Right lobe of liver (tissue), 6 donors: ENCODE measurements at regions not wholly inside any gene's neighbourhood (a gene's known extent, or its start where the extent isn't known, plus 50 kb on each side); places are given as distances from the start of the nearest gene placed in this dataset.
A peak's percentile ranks its signal among the peaks of the same experiment; 100 is the strongest.

Experiments used
- ATAC-seq, 4 donors: fragments of 200-7000 bp; cut with Tn5 transposase; one replicate each; pipeline ENCODE4 v1.9.1; 2020; ENCODE audit warnings: mild to moderate bottlenecking in 4 of 4, moderate library complexity in 4 of 4
- DNase-seq, 3 donors: peaks; one replicate each; pipeline ENCODE4 v3.0.0-alpha.2; 2020
- H3K27ac ChIP-seq, 3 donors: fragments of 200-600 bp; one replicate each; pipeline ENCODE4 v1.8.0; 2022
- H3K27me3 ChIP-seq, 2 donors: fragments of 200-600 bp; one replicate each; pipeline ENCODE4 v1.8.0; 2022
- H3K36me3 ChIP-seq, 4 donors: fragments of 200-600 bp; sonication (generic) in 1 of 4; one replicate each; pipeline versions ENCODE4 v1.5.1 to v1.8.0; 2017 to 2022; ENCODE audit warnings: control low read depth in 1 of 4
- H3K4me1 ChIP-seq, 4 donors: fragments of 200-600 bp; sonication (generic) in 1 of 4; one replicate each; pipeline versions ENCODE4 v1.5.1 to v1.8.0; 2017 to 2022; ENCODE audit warnings: control low read depth in 1 of 4
- H3K4me3 ChIP-seq, 3 donors: fragments of 200-600 bp; one replicate each; pipeline ENCODE4 v1.8.0; 2022
- H3K9me3 ChIP-seq, 4 donors: fragments of 200-600 bp; sonication (generic) in 1 of 4; one replicate each; pipeline versions ENCODE4 v1.5.1 to v1.8.0; 2017 to 2022; ENCODE audit warnings: control low read depth in 1 of 4
- CTCF ChIP-seq, 4 donors: fragments of 200-600 bp in 3 of 4; fragments of 450-650 bp in 1 of 4; IDR thresholded peaks; one replicate each; pipeline versions ENCODE4 v1.5.1 to v1.8.0; 2016 to 2022; ENCODE audit warnings: antibody characterized with exemption in 4 of 4, mild to moderate bottlenecking in 2 of 4
- POLR2A ChIP-seq: fragments of 450-650 bp; IDR thresholded peaks from one replicate; pipeline ENCODE4 v1.6.1; 2017; ENCODE audit warnings: antibody characterized with exemption, mild to moderate bottlenecking
- WGBS: methylation state at CpG from one replicate; pipeline ENCODE4 v1.1.6; 2018; ENCODE audit warnings: low coverage, low lambda C conversion rate; ENCODE audit not compliant: insufficient coverage; ENCODE audit errors: missing lambda C conversion rate; 5-methylcytosine and 5-hydroxymethylcytosine counted together
- intact Hi-C, 2 donors: fragments of 100-400 bp; cut with DNase I; formaldehyde crosslinking; loops; one replicate each; pipeline versions ENCODE4 v1.11.2 to v1.14.1; 2022
- donor health status: DM: no; HTN: yes; CAD: no.
- donor health status: DM: no; HTN: no; CAD: no.
- donor health status: DM: no; HTN: no; CAD: no.
- donor health status: DM: no; HTN: yes; CAD: no.
- donor health status: DM: no; HTN: yes; CAD: no.

DNA sequence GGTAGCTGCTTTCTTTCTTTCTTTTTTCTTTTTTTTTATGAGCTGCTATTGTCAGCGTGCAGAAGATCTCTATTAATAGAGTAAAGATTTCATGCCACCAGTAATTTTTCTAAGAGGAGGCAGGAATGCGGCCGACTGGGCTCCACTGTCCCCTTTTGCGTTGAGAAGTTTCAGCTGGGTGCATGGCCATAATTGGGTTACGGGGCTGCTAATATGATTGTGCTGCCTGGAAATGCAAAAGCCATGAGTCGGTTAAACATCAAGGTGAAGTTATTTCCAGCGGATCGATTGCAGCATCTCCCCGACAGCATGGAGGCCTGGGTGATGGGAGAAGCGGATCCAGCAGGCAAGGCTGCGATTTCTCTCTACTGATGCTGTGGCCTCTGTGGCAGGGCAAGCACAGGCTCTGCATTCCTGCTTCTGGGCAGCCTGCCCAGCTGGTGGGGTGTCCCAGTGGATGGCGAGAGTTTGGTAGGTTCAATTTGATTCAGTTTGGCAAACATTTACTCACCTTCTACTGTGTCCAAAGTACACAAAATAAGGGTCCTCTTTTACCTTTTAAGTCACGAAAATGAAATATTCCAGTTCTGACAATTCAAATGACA, 54.4 kb upstream of the PRMT8 start:
- 42% methylated on average over 10 of the region's 13 CpGs for WGBS
- Histone ChIP-seq H3K4me1 (no peaks in the 10 kb centered on the region), H3K36me3 (no peaks in the 10 kb centered on the region), H3K9me3 (no peaks in the 10 kb centered on the region), H3K4me3 (no peak overlapping the region), H3K27me3 (no peaks in the 10 kb centered on the region), H3K27ac (no peak overlapping the region)
- intact Hi-C loops: no loop called here
- no peak for TF ChIP-seq POLR2A
- no peak for TF ChIP-seq CTCF (IDR thresholded peaks at IDR 0.05)
- ATAC-seq (peak; percentile 46 to 82 (median 72)), DNase-seq (peak in 1 of 3 donors; percentile 70)

- DNase-seq: no peak
- H3K9me3 ChIP-seq: no peaks in the 10 kb centered on the region
- no CpG with 5 or more reads among the region's 9 CpGs for WGBS
- no peaks in the 10 kb centered on the region for H3K4me1 ChIP-seq
- intact Hi-C loops: no loop called here
- no peak overlapping the region for H3K4me3 ChIP-seq
- no peak overlapping the region for H3K27ac ChIP-seq
- ATAC-seq: no peak
- H3K27me3 ChIP-seq: no peaks in the 10 kb centered on the region
- H3K36me3 ChIP-seq: no peaks in the 10 kb centered on the region
- TF ChIP-seq CTCF (IDR thresholded peaks at IDR 0.05) (no peak), POLR2A (no peak)
Measured at GRCh38 chr12:3437986-3438385, 53.0 kb upstream of the PRMT8 start.

GRCh38 chr12:3438401-3438800, 52.6 kb upstream of the PRMT8 start:
- WGBS: 73% methylated on average over 3 of the region's 6 CpGs
- H3K4me1 ChIP-seq: no peaks in the 10 kb centered on the region
- TF ChIP-seq POLR2A (no peak), CTCF (IDR thresholded peaks at IDR 0.05) (no peak)
- DNase-seq (no peak), ATAC-seq (no peak)
- H3K27ac ChIP-seq: no peak overlapping the region
- H3K4me3 ChIP-seq: no peak overlapping the region
- no peaks in the 10 kb centered on the region for H3K27me3 ChIP-seq
- intact Hi-C loops: no loop called here
- H3K9me3 ChIP-seq: no peaks in the 10 kb centered on the region
- no peaks in the 10 kb centered on the region for H3K36me3 ChIP-seq
